ENCODE measurements at regions not wholly inside any gene's neighbourhood (a gene's known extent, or its start where the extent isn't known, plus 50 kb on each side); places are given as distances from the start of the nearest gene placed in this dataset.
"Not testable (repeated sequence)": the region's sequence is repeated elsewhere in the genome, so short reads cannot be mapped to it uniquely, and the experiment has no call there.

- no peaks in the 10 kb centered on the region for H3K36me3 Mint-ChIP-seq (ENCODE audit: unreplicated experiment)
- no peaks in the 10 kb centered on the region for H3K4me1 Mint-ChIP-seq (ENCODE audit: low read depth, unreplicated experiment)
- no peaks in the 10 kb centered on the region for H3K9me3 Mint-ChIP-seq (ENCODE audit: unreplicated experiment)
- H3K27me3 Mint-ChIP-seq (ENCODE audit: unreplicated experiment), result no peaks in the 10 kb centered on the region
- H3K27ac Mint-ChIP-seq (ENCODE audit: unreplicated experiment), result no peak overlapping the region
- H3K4me3 Mint-ChIP-seq (ENCODE audit: unreplicated experiment), result no peak overlapping the region
- TF ChIP-seq CTCF (IDR thresholded peaks at IDR 0.05; ENCODE audit: partially characterized antibody, unreplicated experiment), result no peak
- DNase-seq, result no peak
Measured at GRCh38 chr3:145022447-145022846, 1050.8 kb downstream of the DIPK2A start.

- Mint-ChIP-seq H3K4me1 (ENCODE audit: low read depth, unreplicated experiment) (no peaks in the 10 kb centered on the region), H3K9me3 (ENCODE audit: unreplicated experiment) (peaks cover 6% of the 10 kb centered on the region), H3K27me3 (ENCODE audit: unreplicated experiment) (no peaks in the 10 kb centered on the region), H3K27ac (ENCODE audit: unreplicated experiment) (no peak overlapping the region), H3K4me3 (ENCODE audit: unreplicated experiment) (no peak overlapping the region), H3K36me3 (ENCODE audit: unreplicated experiment) (peaks cover 9% of the 10 kb centered on the region)
- DNase-seq, result no peak
- no peak for TF ChIP-seq CTCF (IDR thresholded peaks at IDR 0.05; ENCODE audit: partially characterized antibody, unreplicated experiment)
Measured at GRCh38 chr3:145024700-145025099, 1053.1 kb downstream of the DIPK2A start.

- not testable (repeated sequence) for H3K9me3 Mint-ChIP-seq (ENCODE audit: unreplicated experiment); H3K27ac Mint-ChIP-seq (ENCODE audit: unreplicated experiment); DNase-seq; H3K4me1 Mint-ChIP-seq (ENCODE audit: low read depth, unreplicated experiment); H3K36me3 Mint-ChIP-seq (ENCODE audit: unreplicated experiment); H3K27me3 Mint-ChIP-seq (ENCODE audit: unreplicated experiment); H3K4me3 Mint-ChIP-seq (ENCODE audit: unreplicated experiment)
Measured at GRCh38 chr3:145027186-145027585, 1055.6 kb downstream of the DIPK2A start.

- TF ChIP-seq CTCF (IDR thresholded peaks at IDR 0.05; ENCODE audit: partially characterized antibody, unreplicated experiment), result no peak
- DNase-seq, result no peak
- Mint-ChIP-seq H3K27ac (ENCODE audit: unreplicated experiment) (no peak overlapping the region), H3K4me3 (ENCODE audit: unreplicated experiment) (no peak overlapping the region), H3K36me3 (ENCODE audit: unreplicated experiment) (peaks cover 9% of the 10 kb centered on the region), H3K9me3 (ENCODE audit: unreplicated experiment) (peaks cover 6% of the 10 kb centered on the region), H3K4me1 (ENCODE audit: low read depth, unreplicated experiment) (no peaks in the 10 kb centered on the region), H3K27me3 (ENCODE audit: unreplicated experiment) (peaks cover 1% of the 10 kb centered on the region)
Measured at GRCh38 chr3:145032791-145033190, 1061.2 kb downstream of the DIPK2A start.

- no peak for TF ChIP-seq CTCF (IDR thresholded peaks at IDR 0.05; ENCODE audit: partially characterized antibody, unreplicated experiment)
- H3K4me3 Mint-ChIP-seq (ENCODE audit: unreplicated experiment), result no peak overlapping the region
Measured at GRCh38 chr3:145035682-145036081, 1064.1 kb downstream of the DIPK2A start.

GRCh38 chr3:145054055-145054454 is 1082.4 kb downstream of the DIPK2A start:
- DNase-seq; H3K9me3 Mint-ChIP-seq (ENCODE audit: unreplicated experiment); H3K27ac Mint-ChIP-seq (ENCODE audit: unreplicated experiment); H3K36me3 Mint-ChIP-seq (ENCODE audit: unreplicated experiment); H3K27me3 Mint-ChIP-seq (ENCODE audit: unreplicated experiment); H3K4me1 Mint-ChIP-seq (ENCODE audit: low read depth, unreplicated experiment); H3K4me3 Mint-ChIP-seq (ENCODE audit: unreplicated experiment): not testable (repeated sequence)

More at GRCh38 chr3:145035682-145036081, 1064.1 kb downstream of the DIPK2A start:
- Mint-ChIP-seq H3K36me3 (ENCODE audit: unreplicated experiment) (no peaks in the 10 kb centered on the region), H3K9me3 (ENCODE audit: unreplicated experiment) (no peaks in the 10 kb centered on the region), H3K27ac (ENCODE audit: unreplicated experiment) (no peak overlapping the region), H3K4me1 (ENCODE audit: low read depth, unreplicated experiment) (no peaks in the 10 kb centered on the region), H3K27me3 (ENCODE audit: unreplicated experiment) (peaks cover 1% of the 10 kb centered on the region)
- no peak for DNase-seq

Data from glutamatergic neuron (in vitro differentiated cells).